HL-60 (cell line): ENCODE measurements at regions not wholly inside any gene's neighbourhood (a gene's known extent, or its start where the extent isn't known, plus 50 kb on each side); places are given as distances from the start of the nearest gene placed in this dataset.

Source experiments
- GABPA ChIP-seq: IDR thresholded peaks from 2 replicates; pipeline ENCODE4 v1.6.1; 2012; ENCODE audit warnings: low read depth
- POLR2AphosphoS5 ChIP-seq: IDR thresholded peaks from 2 replicates; pipeline ENCODE4 v1.6.1; 2012; ENCODE audit warnings: low read depth
- SPI1 ChIP-seq: IDR thresholded peaks from 2 replicates; pipeline ENCODE4 v1.6.1; 2012; ENCODE audit warnings: low read depth, mild to moderate bottlenecking, borderline replicate concordance
- TF ChIP-seq, protein P1 (sequence below): IDR thresholded peaks from one replicate; pipeline ENCODE4 v1.5.1; 2011; ENCODE audit warnings: low read length, control low read depth, inconsistent platforms; ENCODE audit not compliant: insufficient read depth
- TF ChIP-seq, protein P2 (sequence below): IDR thresholded peaks from 2 replicates; pipeline ENCODE4 v1.6.1; 2012; ENCODE audit warnings: low read depth; ENCODE audit not compliant: insufficient replicate concordance

DNA sequence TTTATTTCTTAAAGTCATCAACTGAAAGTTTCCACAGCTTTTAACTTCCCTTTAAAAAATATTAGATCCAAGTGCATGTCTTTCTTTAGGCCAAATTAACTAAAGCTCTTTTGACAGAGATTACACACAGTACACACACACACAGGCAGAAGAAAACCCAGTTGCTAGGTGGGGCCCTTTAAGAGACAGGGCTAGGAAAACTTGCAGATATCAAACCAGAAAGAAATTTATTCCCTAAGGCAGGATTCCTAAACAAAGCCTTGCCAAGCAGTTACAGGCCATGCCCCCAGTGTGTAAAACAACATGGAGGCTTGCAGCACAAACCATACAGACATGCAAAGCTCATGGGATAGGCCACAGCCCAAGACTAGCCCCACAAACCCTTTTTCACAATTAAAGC is 123.4 kb downstream of the FSCB start:
- TF ChIP-seq, protein P1, sequence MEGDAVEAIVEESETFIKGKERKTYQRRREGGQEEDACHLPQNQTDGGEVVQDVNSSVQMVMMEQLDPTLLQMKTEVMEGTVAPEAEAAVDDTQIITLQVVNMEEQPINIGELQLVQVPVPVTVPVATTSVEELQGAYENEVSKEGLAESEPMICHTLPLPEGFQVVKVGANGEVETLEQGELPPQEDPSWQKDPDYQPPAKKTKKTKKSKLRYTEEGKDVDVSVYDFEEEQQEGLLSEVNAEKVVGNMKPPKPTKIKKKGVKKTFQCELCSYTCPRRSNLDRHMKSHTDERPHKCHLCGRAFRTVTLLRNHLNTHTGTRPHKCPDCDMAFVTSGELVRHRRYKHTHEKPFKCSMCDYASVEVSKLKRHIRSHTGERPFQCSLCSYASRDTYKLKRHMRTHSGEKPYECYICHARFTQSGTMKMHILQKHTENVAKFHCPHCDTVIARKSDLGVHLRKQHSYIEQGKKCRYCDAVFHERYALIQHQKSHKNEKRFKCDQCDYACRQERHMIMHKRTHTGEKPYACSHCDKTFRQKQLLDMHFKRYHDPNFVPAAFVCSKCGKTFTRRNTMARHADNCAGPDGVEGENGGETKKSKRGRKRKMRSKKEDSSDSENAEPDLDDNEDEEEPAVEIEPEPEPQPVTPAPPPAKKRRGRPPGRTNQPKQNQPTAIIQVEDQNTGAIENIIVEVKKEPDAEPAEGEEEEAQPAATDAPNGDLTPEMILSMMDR = no peak
- TF ChIP-seq SPI1 (no peak), POLR2AphosphoS5 (no peak), GABPA (no peak)
- TF ChIP-seq, protein P2, sequence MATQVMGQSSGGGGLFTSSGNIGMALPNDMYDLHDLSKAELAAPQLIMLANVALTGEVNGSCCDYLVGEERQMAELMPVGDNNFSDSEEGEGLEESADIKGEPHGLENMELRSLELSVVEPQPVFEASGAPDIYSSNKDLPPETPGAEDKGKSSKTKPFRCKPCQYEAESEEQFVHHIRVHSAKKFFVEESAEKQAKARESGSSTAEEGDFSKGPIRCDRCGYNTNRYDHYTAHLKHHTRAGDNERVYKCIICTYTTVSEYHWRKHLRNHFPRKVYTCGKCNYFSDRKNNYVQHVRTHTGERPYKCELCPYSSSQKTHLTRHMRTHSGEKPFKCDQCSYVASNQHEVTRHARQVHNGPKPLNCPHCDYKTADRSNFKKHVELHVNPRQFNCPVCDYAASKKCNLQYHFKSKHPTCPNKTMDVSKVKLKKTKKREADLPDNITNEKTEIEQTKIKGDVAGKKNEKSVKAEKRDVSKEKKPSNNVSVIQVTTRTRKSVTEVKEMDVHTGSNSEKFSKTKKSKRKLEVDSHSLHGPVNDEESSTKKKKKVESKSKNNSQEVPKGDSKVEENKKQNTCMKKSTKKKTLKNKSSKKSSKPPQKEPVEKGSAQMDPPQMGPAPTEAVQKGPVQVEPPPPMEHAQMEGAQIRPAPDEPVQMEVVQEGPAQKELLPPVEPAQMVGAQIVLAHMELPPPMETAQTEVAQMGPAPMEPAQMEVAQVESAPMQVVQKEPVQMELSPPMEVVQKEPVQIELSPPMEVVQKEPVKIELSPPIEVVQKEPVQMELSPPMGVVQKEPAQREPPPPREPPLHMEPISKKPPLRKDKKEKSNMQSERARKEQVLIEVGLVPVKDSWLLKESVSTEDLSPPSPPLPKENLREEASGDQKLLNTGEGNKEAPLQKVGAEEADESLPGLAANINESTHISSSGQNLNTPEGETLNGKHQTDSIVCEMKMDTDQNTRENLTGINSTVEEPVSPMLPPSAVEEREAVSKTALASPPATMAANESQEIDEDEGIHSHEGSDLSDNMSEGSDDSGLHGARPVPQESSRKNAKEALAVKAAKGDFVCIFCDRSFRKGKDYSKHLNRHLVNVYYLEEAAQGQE = no peak
